Transverse colon (tissue), 3 donors: ENCODE measurements at regions not wholly inside any gene's neighbourhood (a gene's known extent, or its start where the extent isn't known, plus 50 kb on each side); places are given as distances from the start of the nearest gene placed in this dataset.

Experiments
- POLR2A ChIP-seq: fragments of 450-650 bp; IDR thresholded peaks from one replicate; pipeline ENCODE4 v1.6.1; 2016; ENCODE audit warnings: antibody characterized with exemption, mild to moderate bottlenecking, moderate library complexity
- TF ChIP-seq, protein P1 (sequence below), 5 experiments: fragments of 200-600 bp in 3 of 5; fragments of 450-650 bp in 2 of 5; sonication (generic) in 3 of 5; IDR thresholded peaks; 1 replicate in 2 of 5; 2 replicates in 3 of 5; pipeline ENCODE4 v1.5.1; 2016 to 2017; ENCODE audit warnings: antibody characterized with exemption in 5 of 5, inconsistent platforms in 3 of 5, mild to moderate bottlenecking in 2 of 5, moderate library complexity in 1 of 5

DNA sequence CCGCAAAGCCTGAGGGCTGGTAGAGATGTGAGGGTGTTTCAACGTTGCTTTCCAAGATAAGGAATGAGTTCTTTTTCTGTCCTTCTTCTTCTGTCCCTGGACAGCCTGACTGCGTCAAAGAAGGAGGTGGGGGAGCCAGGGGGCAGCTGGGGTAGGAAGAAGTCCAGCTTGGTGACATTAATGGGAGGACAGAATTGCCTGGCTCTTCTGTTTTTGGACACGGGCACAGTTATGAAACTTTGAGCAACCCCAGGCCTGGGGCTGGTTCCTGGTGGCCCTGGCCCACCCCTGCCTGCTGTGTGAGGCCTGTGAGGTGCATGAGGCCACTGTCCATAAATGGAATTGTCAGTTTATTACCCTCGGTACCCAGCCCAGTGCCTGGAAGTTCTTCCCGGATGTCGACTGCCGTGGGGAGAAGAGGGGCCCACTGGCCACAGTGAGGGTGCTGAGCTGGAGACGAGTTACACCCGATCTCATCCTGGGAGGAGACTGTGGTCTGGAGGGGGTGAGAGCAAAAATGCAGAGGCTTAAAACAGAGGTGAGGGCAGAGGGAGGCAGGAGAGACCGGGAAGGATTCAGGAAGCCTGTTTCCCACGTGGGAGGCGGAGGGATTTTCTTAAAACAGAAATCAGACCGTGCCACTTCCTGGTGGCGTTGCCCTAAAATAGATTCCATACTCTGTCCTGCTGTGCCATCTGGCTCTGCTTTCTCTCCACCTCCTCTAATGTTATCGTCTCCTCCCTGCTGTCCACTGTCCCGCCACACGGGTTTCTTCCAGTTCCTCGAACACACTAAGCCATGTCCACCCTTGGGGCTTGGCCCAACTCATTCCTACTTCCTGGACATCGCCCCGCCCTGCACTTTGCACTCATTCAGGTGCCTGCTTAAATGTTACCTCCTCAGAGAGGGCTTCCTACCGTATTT is 59.7 kb upstream of the RASD2 start:
- no peak for TF ChIP-seq POLR2A
- TF ChIP-seq, protein P1, sequence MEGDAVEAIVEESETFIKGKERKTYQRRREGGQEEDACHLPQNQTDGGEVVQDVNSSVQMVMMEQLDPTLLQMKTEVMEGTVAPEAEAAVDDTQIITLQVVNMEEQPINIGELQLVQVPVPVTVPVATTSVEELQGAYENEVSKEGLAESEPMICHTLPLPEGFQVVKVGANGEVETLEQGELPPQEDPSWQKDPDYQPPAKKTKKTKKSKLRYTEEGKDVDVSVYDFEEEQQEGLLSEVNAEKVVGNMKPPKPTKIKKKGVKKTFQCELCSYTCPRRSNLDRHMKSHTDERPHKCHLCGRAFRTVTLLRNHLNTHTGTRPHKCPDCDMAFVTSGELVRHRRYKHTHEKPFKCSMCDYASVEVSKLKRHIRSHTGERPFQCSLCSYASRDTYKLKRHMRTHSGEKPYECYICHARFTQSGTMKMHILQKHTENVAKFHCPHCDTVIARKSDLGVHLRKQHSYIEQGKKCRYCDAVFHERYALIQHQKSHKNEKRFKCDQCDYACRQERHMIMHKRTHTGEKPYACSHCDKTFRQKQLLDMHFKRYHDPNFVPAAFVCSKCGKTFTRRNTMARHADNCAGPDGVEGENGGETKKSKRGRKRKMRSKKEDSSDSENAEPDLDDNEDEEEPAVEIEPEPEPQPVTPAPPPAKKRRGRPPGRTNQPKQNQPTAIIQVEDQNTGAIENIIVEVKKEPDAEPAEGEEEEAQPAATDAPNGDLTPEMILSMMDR (IDR thresholded peaks at IDR 0.05), result peak in 3 of 5 experiments; percentile 19 to 56 (median 54)
